ENCODE measurements at regions not wholly inside any gene's neighbourhood (a gene's known extent, or its start where the extent isn't known, plus 50 kb on each side); places are given as distances from the start of the nearest gene placed in this dataset.

- Histone ChIP-seq H3K36me3 (no peaks in the 10 kb centered on the region), H3K4me3 (no peak overlapping the region), H3K27me3 (no peaks in the 10 kb centered on the region), H3K4me1 (peaks cover 0 to 4% (median 0%) of the 10 kb centered on the region in 3 donors), H3K9me3 (no peaks in the 10 kb centered on the region), H3K27ac (no peak overlapping the region)
- WGBS, 2 donors (ENCODE audit: low coverage in 1 of 2), result 54 to 62% methylated on average over 1 to 2 of the region's 2 CpGs
- no peak for ATAC-seq
- TF ChIP-seq EP300 (IDR thresholded peaks at IDR 0.05), result no peak
- TF ChIP-seq POLR2A (IDR thresholded peaks at IDR 0.05), result no peak
- TF ChIP-seq POLR2AphosphoS5 (IDR thresholded peaks at IDR 0.05), result no peak
- no peak for TF ChIP-seq CTCF (IDR thresholded peaks at IDR 0.05)
These were observed 187.3 kb downstream of the NDFIP2 start for GRCh38 chr13:79668201-79668752.

- WGBS, 2 donors (ENCODE audit: low coverage in 1 of 2), result 84 to 86% methylated on average over 2 of the region's 2 CpGs
- TF ChIP-seq POLR2A (IDR thresholded peaks at IDR 0.05), result no peak
- no peak for TF ChIP-seq EP300 (IDR thresholded peaks at IDR 0.05)
- no peak for TF ChIP-seq CTCF (IDR thresholded peaks at IDR 0.05)
- no peak for TF ChIP-seq POLR2AphosphoS5 (IDR thresholded peaks at IDR 0.05)
- no peaks in the 10 kb centered on the region for H3K4me1 ChIP-seq
- H3K27ac ChIP-seq, result no peak overlapping the region
- H3K4me3 ChIP-seq, result no peak overlapping the region
- no peaks in the 10 kb centered on the region for H3K27me3 ChIP-seq
- H3K36me3 ChIP-seq, result no peaks in the 10 kb centered on the region
- no peak for ATAC-seq
- no peaks in the 10 kb centered on the region for H3K9me3 ChIP-seq
These were observed 186.8 kb downstream of the NDFIP2 start for GRCh38 chr13:79667771-79668170.

GRCh38 chr13:79663977-79664636 is 183.2 kb downstream of the NDFIP2 start:
- Histone ChIP-seq H3K27ac (no peak overlapping the region), H3K4me1 (peaks cover 0 to under 1% (median 0%) of the 10 kb centered on the region in 3 donors), H3K27me3 (no peaks in the 10 kb centered on the region), H3K9me3 (no peaks in the 10 kb centered on the region), H3K36me3 (no peaks in the 10 kb centered on the region), H3K4me3 (no peak overlapping the region)
- TF ChIP-seq POLR2A (IDR thresholded peaks at IDR 0.05) (no peak), POLR2AphosphoS5 (IDR thresholded peaks at IDR 0.05) (no peak), EP300 (IDR thresholded peaks at IDR 0.05) (no peak), CTCF (IDR thresholded peaks at IDR 0.05) (no peak)
- no peak for ATAC-seq
- WGBS, 2 donors (ENCODE audit: low coverage in 1 of 2), result 76 to 90% methylated on average over 6 of the region's 6 CpGs

- ATAC-seq, result no peak
- no peaks in the 10 kb centered on the region for H3K9me3 ChIP-seq
- no peak overlapping the region for H3K4me3 ChIP-seq
- peaks cover 0 to 7% (median 4%) of the 10 kb centered on the region in 3 donors for H3K4me1 ChIP-seq
- H3K27me3 ChIP-seq, result no peaks in the 10 kb centered on the region
- TF ChIP-seq CTCF (IDR thresholded peaks at IDR 0.05) (no peak), EP300 (IDR thresholded peaks at IDR 0.05) (no peak), POLR2A (IDR thresholded peaks at IDR 0.05) (no peak), POLR2AphosphoS5 (IDR thresholded peaks at IDR 0.05) (no peak)
- whole genome bisulfite sequencing, 2 donors (ENCODE audit: low coverage in 1 of 2), result 22 to 48% methylated on average over 2 of the region's 2 CpGs
- H3K36me3 ChIP-seq, result no peaks in the 10 kb centered on the region
- H3K27ac ChIP-seq, result no peak overlapping the region
These were observed 182.5 kb downstream of the NDFIP2 start for GRCh38 chr13:79663435-79663834.

GRCh38 chr13:79662882-79663281 is 181.9 kb downstream of the NDFIP2 start:
- ATAC-seq, result no peak
- no peaks in the 10 kb centered on the region for H3K36me3 ChIP-seq
- WGBS, 2 donors (ENCODE audit: low coverage in 1 of 2), result 21 to 36% methylated on average over 3 of the region's 3 CpGs
- TF ChIP-seq POLR2AphosphoS5 (IDR thresholded peaks at IDR 0.05), result no peak
- TF ChIP-seq CTCF (IDR thresholded peaks at IDR 0.05), result no peak
- TF ChIP-seq EP300 (IDR thresholded peaks at IDR 0.05), result no peak
- TF ChIP-seq POLR2A (IDR thresholded peaks at IDR 0.05), result no peak
- H3K9me3 ChIP-seq, result no peaks in the 10 kb centered on the region
- peaks cover 0 to 9% (median 4%) of the 10 kb centered on the region in 3 donors for H3K4me1 ChIP-seq
- no peak overlapping the region for H3K27ac ChIP-seq
- no peaks in the 10 kb centered on the region for H3K27me3 ChIP-seq
- no peak overlapping the region for H3K4me3 ChIP-seq

All from gastroesophageal sphincter (tissue), 4 donors.